ENCODE measurements at regions not wholly inside any gene's neighbourhood (a gene's known extent, or its start where the extent isn't known, plus 50 kb on each side); places are given as distances from the start of the nearest gene placed in this dataset.

DNA sequence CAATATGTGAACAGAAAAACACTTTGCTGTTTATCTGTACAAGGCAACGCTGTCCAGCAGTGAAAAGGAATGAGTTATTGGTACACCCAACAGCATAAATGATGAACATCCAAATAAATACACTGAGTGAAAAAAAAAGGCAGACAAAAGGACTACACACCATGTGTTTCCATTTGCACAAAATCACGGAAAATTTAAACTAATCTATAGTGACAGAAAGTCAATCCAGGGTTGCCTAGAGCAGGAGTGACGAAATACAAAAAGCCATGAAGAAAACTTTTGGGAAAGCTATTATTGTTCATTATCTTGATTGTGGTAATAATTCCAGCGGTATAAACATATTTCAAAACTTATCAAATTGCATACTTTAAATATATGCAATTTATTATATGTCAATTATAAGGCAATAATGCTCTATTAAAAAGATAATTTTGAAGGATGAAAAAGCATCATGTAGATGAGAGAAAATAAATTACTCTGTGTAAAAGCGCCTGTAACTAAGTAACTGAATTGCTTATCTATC lies 578.0 kb upstream of the TMEM132C start:
- Histone ChIP-seq H3K27ac (replicated peaks) (no peak overlapping the region), H3K4me3 (replicated peaks; ENCODE audit: insufficient read depth, low read length) (no peak overlapping the region), H3K27me3 (ENCODE audit: insufficient read depth, poor library complexity, severe bottlenecking) (no peaks in the 10 kb centered on the region)
- TF ChIP-seq, protein P1, sequence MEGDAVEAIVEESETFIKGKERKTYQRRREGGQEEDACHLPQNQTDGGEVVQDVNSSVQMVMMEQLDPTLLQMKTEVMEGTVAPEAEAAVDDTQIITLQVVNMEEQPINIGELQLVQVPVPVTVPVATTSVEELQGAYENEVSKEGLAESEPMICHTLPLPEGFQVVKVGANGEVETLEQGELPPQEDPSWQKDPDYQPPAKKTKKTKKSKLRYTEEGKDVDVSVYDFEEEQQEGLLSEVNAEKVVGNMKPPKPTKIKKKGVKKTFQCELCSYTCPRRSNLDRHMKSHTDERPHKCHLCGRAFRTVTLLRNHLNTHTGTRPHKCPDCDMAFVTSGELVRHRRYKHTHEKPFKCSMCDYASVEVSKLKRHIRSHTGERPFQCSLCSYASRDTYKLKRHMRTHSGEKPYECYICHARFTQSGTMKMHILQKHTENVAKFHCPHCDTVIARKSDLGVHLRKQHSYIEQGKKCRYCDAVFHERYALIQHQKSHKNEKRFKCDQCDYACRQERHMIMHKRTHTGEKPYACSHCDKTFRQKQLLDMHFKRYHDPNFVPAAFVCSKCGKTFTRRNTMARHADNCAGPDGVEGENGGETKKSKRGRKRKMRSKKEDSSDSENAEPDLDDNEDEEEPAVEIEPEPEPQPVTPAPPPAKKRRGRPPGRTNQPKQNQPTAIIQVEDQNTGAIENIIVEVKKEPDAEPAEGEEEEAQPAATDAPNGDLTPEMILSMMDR (IDR thresholded peaks at IDR 0.05; ENCODE audit: insufficient read depth, low read length), result no peak
- TF ChIP-seq POLR2AphosphoS5 (IDR thresholded peaks at IDR 0.05; ENCODE audit: low read depth), result no peak
- TF ChIP-seq SPI1 (IDR thresholded peaks at IDR 0.05; ENCODE audit: borderline replicate concordance, low read depth), result no peak
- TF ChIP-seq GABPA (IDR thresholded peaks at IDR 0.05; ENCODE audit: low read depth), result no peak
- TF ChIP-seq, protein P2, sequence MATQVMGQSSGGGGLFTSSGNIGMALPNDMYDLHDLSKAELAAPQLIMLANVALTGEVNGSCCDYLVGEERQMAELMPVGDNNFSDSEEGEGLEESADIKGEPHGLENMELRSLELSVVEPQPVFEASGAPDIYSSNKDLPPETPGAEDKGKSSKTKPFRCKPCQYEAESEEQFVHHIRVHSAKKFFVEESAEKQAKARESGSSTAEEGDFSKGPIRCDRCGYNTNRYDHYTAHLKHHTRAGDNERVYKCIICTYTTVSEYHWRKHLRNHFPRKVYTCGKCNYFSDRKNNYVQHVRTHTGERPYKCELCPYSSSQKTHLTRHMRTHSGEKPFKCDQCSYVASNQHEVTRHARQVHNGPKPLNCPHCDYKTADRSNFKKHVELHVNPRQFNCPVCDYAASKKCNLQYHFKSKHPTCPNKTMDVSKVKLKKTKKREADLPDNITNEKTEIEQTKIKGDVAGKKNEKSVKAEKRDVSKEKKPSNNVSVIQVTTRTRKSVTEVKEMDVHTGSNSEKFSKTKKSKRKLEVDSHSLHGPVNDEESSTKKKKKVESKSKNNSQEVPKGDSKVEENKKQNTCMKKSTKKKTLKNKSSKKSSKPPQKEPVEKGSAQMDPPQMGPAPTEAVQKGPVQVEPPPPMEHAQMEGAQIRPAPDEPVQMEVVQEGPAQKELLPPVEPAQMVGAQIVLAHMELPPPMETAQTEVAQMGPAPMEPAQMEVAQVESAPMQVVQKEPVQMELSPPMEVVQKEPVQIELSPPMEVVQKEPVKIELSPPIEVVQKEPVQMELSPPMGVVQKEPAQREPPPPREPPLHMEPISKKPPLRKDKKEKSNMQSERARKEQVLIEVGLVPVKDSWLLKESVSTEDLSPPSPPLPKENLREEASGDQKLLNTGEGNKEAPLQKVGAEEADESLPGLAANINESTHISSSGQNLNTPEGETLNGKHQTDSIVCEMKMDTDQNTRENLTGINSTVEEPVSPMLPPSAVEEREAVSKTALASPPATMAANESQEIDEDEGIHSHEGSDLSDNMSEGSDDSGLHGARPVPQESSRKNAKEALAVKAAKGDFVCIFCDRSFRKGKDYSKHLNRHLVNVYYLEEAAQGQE (IDR thresholded peaks at IDR 0.05; ENCODE audit: insufficient replicate concordance, low read depth), result no peak
- DNase-seq (ENCODE audit: low read depth in 1 of 2, low spot score in 1 of 2), result no peak

DNA sequence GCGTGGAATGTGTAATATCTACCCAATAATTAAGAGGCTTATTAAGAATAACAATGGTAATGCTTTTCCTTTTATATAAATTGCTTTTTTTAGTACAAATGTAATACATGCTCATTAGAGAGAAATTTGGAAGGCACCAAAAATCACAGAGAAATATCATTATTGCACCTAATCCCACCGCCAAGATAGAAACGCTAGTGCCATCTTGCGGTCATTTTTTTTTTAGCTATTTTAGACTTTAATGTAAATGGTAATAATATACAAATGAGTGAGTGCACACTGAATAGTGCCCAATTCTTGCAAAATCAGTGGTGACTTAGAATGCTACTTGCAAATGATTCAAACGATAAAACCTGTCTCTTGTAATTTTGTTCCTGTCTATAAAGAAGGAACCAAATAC lies 576.8 kb upstream of the TMEM132C start:
- TF ChIP-seq, protein P2 (IDR thresholded peaks at IDR 0.05; ENCODE audit: insufficient replicate concordance, low read depth), result no peak
- TF ChIP-seq POLR2AphosphoS5 (IDR thresholded peaks at IDR 0.05; ENCODE audit: low read depth) (no peak), GABPA (IDR thresholded peaks at IDR 0.05; ENCODE audit: low read depth) (no peak), SPI1 (IDR thresholded peaks at IDR 0.05; ENCODE audit: borderline replicate concordance, low read depth) (no peak)
- TF ChIP-seq, protein P1 (IDR thresholded peaks at IDR 0.05; ENCODE audit: insufficient read depth, low read length), result no peak
- Histone ChIP-seq H3K27ac (replicated peaks) (no peak overlapping the region), H3K27me3 (ENCODE audit: insufficient read depth, poor library complexity, severe bottlenecking) (no peaks in the 10 kb centered on the region), H3K4me3 (replicated peaks; ENCODE audit: insufficient read depth, low read length) (no peak overlapping the region)
- no peak for DNase-seq (ENCODE audit: low read depth in 1 of 2, low spot score in 1 of 2)

DNA sequence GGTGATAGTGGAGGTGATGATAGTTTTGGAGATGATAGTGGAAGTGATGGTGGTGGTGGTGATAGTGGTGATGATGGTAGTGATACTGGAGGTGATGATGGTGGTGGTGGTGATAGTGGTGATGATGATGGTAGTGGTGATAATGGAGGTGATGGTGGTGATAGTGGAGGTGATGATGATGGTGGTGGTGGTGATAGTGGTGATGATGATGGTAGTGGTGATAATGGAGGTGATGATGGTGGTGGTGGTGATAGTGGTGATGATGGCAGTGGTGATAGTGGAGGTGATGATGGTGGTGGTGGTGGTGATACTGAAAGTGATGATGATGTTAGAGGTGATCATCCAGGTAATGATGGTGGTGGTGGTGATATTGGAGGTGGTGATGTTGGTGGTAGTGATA lies 570.0 kb upstream of the TMEM132C start:
- no peak overlapping the region for H3K27ac ChIP-seq (replicated peaks)
- TF ChIP-seq POLR2AphosphoS5 (IDR thresholded peaks at IDR 0.05; ENCODE audit: low read depth), result no peak
- no peak for TF ChIP-seq GABPA (IDR thresholded peaks at IDR 0.05; ENCODE audit: low read depth)
- TF ChIP-seq, protein P1 (IDR thresholded peaks at IDR 0.05; ENCODE audit: insufficient read depth, low read length), result no peak
- no peak for DNase-seq (ENCODE audit: low read depth in 1 of 2, low spot score in 1 of 2)
- H3K4me3 ChIP-seq (replicated peaks; ENCODE audit: insufficient read depth, low read length), result no peak overlapping the region
- H3K27me3 ChIP-seq (ENCODE audit: insufficient read depth, poor library complexity, severe bottlenecking), result no peaks in the 10 kb centered on the region

DNA sequence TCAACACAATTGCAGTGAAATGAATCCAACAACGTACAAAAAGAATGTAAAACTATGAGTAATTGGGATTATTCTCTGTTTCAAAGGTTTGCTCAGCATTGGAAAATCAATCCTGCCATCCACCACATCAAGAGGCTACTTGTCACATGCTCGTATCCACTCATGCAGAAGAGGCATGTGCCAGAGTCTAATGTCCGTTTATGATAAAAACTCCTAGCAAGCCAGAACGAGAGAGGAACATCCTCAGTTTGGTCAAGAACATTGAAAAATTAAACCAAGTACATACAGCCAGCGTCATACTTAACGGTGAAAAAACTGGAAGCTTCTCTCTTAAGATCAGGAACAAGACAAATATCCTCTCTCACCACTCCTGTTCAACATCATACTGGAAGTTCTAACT lies 563.9 kb upstream of the TMEM132C start:
- H3K27me3 ChIP-seq (ENCODE audit: insufficient read depth, poor library complexity, severe bottlenecking), result no peaks in the 10 kb centered on the region

More for the DNA sequence above, 563.9 kb upstream of the TMEM132C start:
- Histone ChIP-seq H3K27ac (replicated peaks) (no peak overlapping the region), H3K4me3 (replicated peaks; ENCODE audit: insufficient read depth, low read length) (no peak overlapping the region)
- no peak for DNase-seq (ENCODE audit: low read depth in 1 of 2, low spot score in 1 of 2)
- TF ChIP-seq SPI1 (IDR thresholded peaks at IDR 0.05; ENCODE audit: borderline replicate concordance, low read depth) (no peak), POLR2AphosphoS5 (IDR thresholded peaks at IDR 0.05; ENCODE audit: low read depth) (no peak), GABPA (IDR thresholded peaks at IDR 0.05; ENCODE audit: low read depth) (no peak)
- TF ChIP-seq, protein P1 (IDR thresholded peaks at IDR 0.05; ENCODE audit: insufficient read depth, low read length), result no peak
- TF ChIP-seq, protein P2 (IDR thresholded peaks at IDR 0.05; ENCODE audit: insufficient replicate concordance, low read depth), result no peak

Measured in HL-60 (cell line).